HG03520 (cell line): ENCODE measurements at regions not wholly inside any gene's neighbourhood (a gene's known extent, or its start where the extent isn't known, plus 50 kb on each side); places are given as distances from the start of the nearest gene placed in this dataset.

Source experiments
- ATAC-seq: cut with Tn5 transposase; IDR thresholded peaks from one replicate; pipeline ENCODE4 v1.9.1; 2021; ENCODE audit warnings: mild to moderate bottlenecking, moderate library complexity; ENCODE audit not compliant: unreplicated experiment

- ATAC-seq: no peak
Observed at GRCh38 chr1:216830424-216831210, 107.4 kb upstream of the ESRRG start.

- no peak for ATAC-seq
Observed at GRCh38 chr1:216827251-216827650, 104.0 kb upstream of the ESRRG start.

GRCh38 chr1:216826646-216827045 lies 103.4 kb upstream of the ESRRG start:
- no peak for ATAC-seq

GRCh38 chr1:216826214-216826613 lies 103.0 kb upstream of the ESRRG start:
- ATAC-seq: no peak

- no peak for ATAC-seq
Observed at GRCh38 chr1:216825557-216825956, 102.3 kb upstream of the ESRRG start.

GRCh38 chr1:216824511-216824910 lies 101.3 kb upstream of the ESRRG start:
- no peak for ATAC-seq

GRCh38 chr1:216823731-216824130 lies 100.5 kb upstream of the ESRRG start:
- ATAC-seq: no peak

GRCh38 chr1:216822480-216822879 lies 99.3 kb upstream of the ESRRG start:
- no peak for ATAC-seq

GRCh38 chr1:216820345-216820744 lies 97.1 kb upstream of the ESRRG start:
- ATAC-seq: no peak

GRCh38 chr1:216818284-216818683 lies 95.1 kb upstream of the ESRRG start:
- no peak for ATAC-seq

- no peak for ATAC-seq
Observed at GRCh38 chr1:216815260-216816131, 92.3 kb upstream of the ESRRG start.

GRCh38 chr1:216814576-216815259 lies 91.5 kb upstream of the ESRRG start:
- no peak for ATAC-seq

- no peak for ATAC-seq
Observed at GRCh38 chr1:216812966-216813365, 89.7 kb upstream of the ESRRG start.

- no peak for ATAC-seq
Observed at GRCh38 chr1:216809649-216810048, 86.4 kb upstream of the ESRRG start.

GRCh38 chr1:216807696-216808095 lies 84.5 kb upstream of the ESRRG start:
- ATAC-seq: no peak

- ATAC-seq: no peak
Observed at GRCh38 chr1:216805953-216806352, 82.7 kb upstream of the ESRRG start.

- ATAC-seq: no peak
Observed at GRCh38 chr1:216805233-216805632, 82.0 kb upstream of the ESRRG start.

GRCh38 chr1:216804111-216804510 lies 80.9 kb upstream of the ESRRG start:
- no peak for ATAC-seq

- ATAC-seq: no peak
Observed at GRCh38 chr1:216794586-216794985, 71.4 kb upstream of the ESRRG start.

GRCh38 chr1:216793973-216794372 lies 70.7 kb upstream of the ESRRG start:
- no peak for ATAC-seq

- ATAC-seq: no peak
Observed at GRCh38 chr1:216793303-216793702, 70.1 kb upstream of the ESRRG start.
